SK-N-MC (cell line): ENCODE measurements at regions not wholly inside any gene's neighbourhood (a gene's known extent, or its start where the extent isn't known, plus 50 kb on each side); places are given as distances from the start of the nearest gene placed in this dataset.
"Not testable (repeated sequence)": the region's sequence is repeated elsewhere in the genome, so short reads cannot be mapped to it uniquely, and the experiment has no call there.

Source experiments
- DNase-seq: peaks from one replicate; pipeline ENCODE4 v3.0.0-alpha.2; 2011; ENCODE audit warnings: low read depth, low spot score
- H3K27ac ChIP-seq: fragments of 200-600 bp; sonication (generic); 2 replicates; pipeline ENCODE4 v1.5.1; 2016; ENCODE audit warnings: mixed run types
- H3K36me3 ChIP-seq: fragments of 200-600 bp; sonication (generic); 2 replicates; pipeline ENCODE4 v1.6.1; 2017; ENCODE audit warnings: antibody characterized with exemption, low read length, mixed read lengths; ENCODE audit not compliant: insufficient read depth
- H3K4me3 ChIP-seq: fragments of 200-600 bp; sonication (generic); 2 replicates; pipeline ENCODE4 v1.5.1; 2016
- H3K9ac ChIP-seq: fragments of 200-600 bp; sonication (generic); 2 replicates; pipeline ENCODE4 v1.8.0; 2017; ENCODE audit warnings: mixed run types, mixed read lengths; ENCODE audit not compliant: insufficient read length
- H3K9me3 ChIP-seq: fragments of 200-600 bp; sonication (generic); 2 replicates; pipeline ENCODE4 v1.6.1; 2017; ENCODE audit warnings: low read depth, mild to moderate bottlenecking, antibody characterized with exemption, low read length, moderate library complexity, mixed read lengths
- EZH2 ChIP-seq: fragments of 200-600 bp; sonication (generic); IDR thresholded peaks from one replicate; pipeline ENCODE4 v1.6.1; 2017; ENCODE audit warnings: antibody characterized with exemption
- FOXP2 ChIP-seq: optimal IDR thresholded peaks from 2 replicates; pipeline ENCODE3; 2011; ENCODE audit warnings: mild to moderate bottlenecking, moderate library complexity; ENCODE audit not compliant: insufficient read depth; ENCODE audit errors: extremely low read length, control extremely low read depth
- POLR2AphosphoS5 ChIP-seq: IDR thresholded peaks from 2 replicates; pipeline ENCODE4 v1.6.1; 2012; ENCODE audit warnings: mild to moderate bottlenecking, low read depth, low read length, borderline replicate concordance

- no peaks in the 10 kb centered on the region for H3K36me3 ChIP-seq
- peak overlapping the region; percentile 46; the same call in 1 of the 2 replicates for H3K27ac ChIP-seq
- peak overlapping the region; percentile 42 for H3K4me3 ChIP-seq
- H3K9ac ChIP-seq: no peak overlapping the region
- TF ChIP-seq EZH2 (no peak), POLR2AphosphoS5 (no peak), FOXP2 (no peak)
- no peaks in the 10 kb centered on the region for H3K9me3 ChIP-seq
- peak; percentile 34 for DNase-seq
These were observed 169.6 kb upstream of the FOLH1 start for GRCh38 chr11:49377978-49378377.

- not testable (repeated sequence) for H3K4me3 ChIP-seq, H3K27ac ChIP-seq, H3K9ac ChIP-seq, H3K9me3 ChIP-seq, H3K36me3 ChIP-seq, DNase-seq
These were observed 165.5 kb upstream of the FOLH1 start for GRCh38 chr11:49373866-49374265.

GRCh38 chr11:49373385-49373784, 165.0 kb upstream of the FOLH1 start:
- H3K9ac ChIP-seq, H3K4me3 ChIP-seq, H3K36me3 ChIP-seq, DNase-seq, H3K9me3 ChIP-seq, H3K27ac ChIP-seq: not testable (repeated sequence)

GRCh38 chr11:49372137-49372536, 163.7 kb upstream of the FOLH1 start:
- not testable (repeated sequence) for H3K36me3 ChIP-seq, H3K4me3 ChIP-seq, DNase-seq, H3K9ac ChIP-seq, H3K9me3 ChIP-seq, H3K27ac ChIP-seq

GRCh38 chr11:49368556-49368955, 160.2 kb upstream of the FOLH1 start:
- H3K4me3 ChIP-seq, H3K9ac ChIP-seq, H3K9me3 ChIP-seq, H3K27ac ChIP-seq, H3K36me3 ChIP-seq, DNase-seq: not testable (repeated sequence)

- H3K4me3 ChIP-seq, H3K9me3 ChIP-seq, H3K9ac ChIP-seq, DNase-seq, H3K36me3 ChIP-seq, H3K27ac ChIP-seq: not testable (repeated sequence)
These were observed 157.0 kb upstream of the FOLH1 start for GRCh38 chr11:49365375-49365774.

- not testable (repeated sequence) for H3K36me3 ChIP-seq, H3K9ac ChIP-seq, H3K9me3 ChIP-seq, DNase-seq, H3K4me3 ChIP-seq, H3K27ac ChIP-seq
These were observed 154.6 kb upstream of the FOLH1 start for GRCh38 chr11:49362994-49363393.

GRCh38 chr11:49354536-49354935, 146.1 kb upstream of the FOLH1 start:
- not testable (repeated sequence) for H3K27ac ChIP-seq, DNase-seq, H3K9ac ChIP-seq, H3K36me3 ChIP-seq, H3K4me3 ChIP-seq, H3K9me3 ChIP-seq

- H3K36me3 ChIP-seq, H3K4me3 ChIP-seq, DNase-seq, H3K9me3 ChIP-seq, H3K9ac ChIP-seq, H3K27ac ChIP-seq: not testable (repeated sequence)
These were observed 144.5 kb upstream of the FOLH1 start for GRCh38 chr11:49352868-49353267.

- not testable (repeated sequence) for H3K36me3 ChIP-seq, H3K4me3 ChIP-seq, DNase-seq, H3K9ac ChIP-seq, H3K9me3 ChIP-seq, H3K27ac ChIP-seq
These were observed 138.2 kb upstream of the FOLH1 start for GRCh38 chr11:49346627-49347026.

GRCh38 chr11:49328485-49329186, 120.2 kb upstream of the FOLH1 start:
- not testable (repeated sequence) for H3K4me3 ChIP-seq, DNase-seq, H3K9ac ChIP-seq, H3K27ac ChIP-seq, H3K36me3 ChIP-seq, H3K9me3 ChIP-seq

GRCh38 chr11:49327766-49328165, 119.4 kb upstream of the FOLH1 start:
- not testable (repeated sequence) for DNase-seq, H3K27ac ChIP-seq, H3K36me3 ChIP-seq, H3K9ac ChIP-seq, H3K4me3 ChIP-seq, H3K9me3 ChIP-seq

GRCh38 chr11:49326651-49327050, 118.2 kb upstream of the FOLH1 start:
- H3K27ac ChIP-seq, H3K36me3 ChIP-seq, H3K4me3 ChIP-seq, DNase-seq, H3K9me3 ChIP-seq, H3K9ac ChIP-seq: not testable (repeated sequence)
